Stimulated activated CD8-positive, alpha-beta memory T cell treated with anti-CD3 and anti-CD28 coated beads, Interleukin-12 subunit alpha, Interleukin-12 subunit beta, amount 100 ng/mL, for 24 hours (primary cell): ENCODE measurements at regions not wholly inside any gene's neighbourhood (a gene's known extent, or its start where the extent isn't known, plus 50 kb on each side); places are given as distances from the start of the nearest gene placed in this dataset.

Source experiments
- DNase-seq: peaks from one replicate; pipeline ENCODE4 v3.0.0-alpha.2; 2020; ENCODE audit errors: extremely low read depth

DNA sequence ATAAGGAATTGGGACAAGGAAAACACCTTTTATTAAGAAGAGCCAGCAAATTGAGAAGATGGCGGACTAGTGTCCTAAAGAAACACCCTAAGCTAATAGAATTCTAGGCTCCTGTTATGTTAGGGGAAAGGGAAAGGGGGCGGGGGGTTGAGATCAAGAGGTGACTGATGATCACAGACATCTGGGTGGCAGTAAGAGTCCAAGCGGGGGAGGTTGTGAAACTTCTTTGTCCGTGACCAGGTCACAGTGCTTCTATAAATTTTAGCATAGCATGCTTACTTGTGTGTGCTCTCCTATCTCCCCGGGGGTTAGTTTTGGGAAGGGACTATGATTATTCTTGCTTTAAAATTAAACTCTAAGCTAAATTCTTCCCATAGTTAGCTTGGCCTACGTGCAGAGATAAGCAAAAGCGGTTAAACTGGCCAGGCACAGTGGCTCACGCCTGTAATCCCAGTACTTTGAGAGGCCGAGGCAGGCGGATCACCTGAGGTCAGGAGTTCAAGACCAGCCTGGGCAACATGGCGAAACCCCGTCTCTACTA is 262.1 kb downstream of the SKIDA1 start:
- no peak for DNase-seq

GRCh38 chr10:21261842-21262294 is 263.6 kb downstream of the SKIDA1 start:
- DNase-seq = no peak

DNA sequence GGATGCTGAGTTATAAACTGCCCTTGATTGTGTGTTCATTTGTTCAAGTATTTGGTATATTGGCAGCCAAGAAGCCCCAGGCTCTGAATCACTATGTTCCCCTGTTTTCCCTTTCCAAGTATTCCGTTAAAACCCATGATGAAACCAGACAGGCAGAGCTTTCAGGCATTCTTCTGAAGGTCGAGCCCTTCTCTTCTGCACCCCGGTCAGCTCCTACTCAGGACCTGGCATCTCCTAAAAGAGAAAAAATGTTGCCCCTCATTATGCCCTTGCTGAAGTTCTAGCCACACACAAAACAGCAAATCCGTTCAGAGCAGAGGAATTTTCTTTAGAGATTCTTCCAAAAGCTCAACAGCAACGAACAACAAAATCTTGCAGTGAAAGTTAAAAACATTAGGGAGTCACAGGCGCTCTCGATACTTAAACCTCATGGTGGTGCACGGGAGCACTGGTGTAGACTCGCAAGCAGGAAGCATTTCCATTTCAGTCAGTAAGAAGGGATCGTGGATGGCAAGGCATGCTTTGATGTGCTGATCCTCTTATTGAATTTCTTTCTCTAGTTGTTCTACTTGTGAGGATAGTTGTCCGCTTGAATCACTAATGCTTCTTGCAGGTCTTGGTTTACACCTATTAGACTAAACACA is 264.9 kb downstream of the SKIDA1 start:
- DNase-seq = no peak

- no peak for DNase-seq
Measured at GRCh38 chr10:21260066-21260465, 265.4 kb downstream of the SKIDA1 start.

DNA sequence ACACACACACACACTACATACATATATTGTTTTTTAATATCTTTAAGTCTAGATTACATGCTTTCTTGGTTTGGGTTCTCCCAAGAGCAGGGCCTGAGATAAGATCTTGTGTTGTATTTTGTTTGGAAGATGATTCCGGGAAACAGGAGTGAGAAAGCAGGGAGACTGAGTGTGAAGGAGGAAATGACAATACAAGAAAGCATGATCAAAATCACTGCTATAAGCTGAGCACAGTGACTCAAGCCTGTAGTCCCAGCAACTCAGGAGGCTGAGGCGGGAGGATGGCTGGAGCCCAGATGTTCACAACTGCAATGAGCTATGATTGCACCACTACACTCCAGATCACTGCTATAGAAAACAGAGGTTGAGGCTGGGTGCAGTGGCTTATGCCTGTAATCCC is 267.6 kb downstream of the SKIDA1 start:
- no peak for DNase-seq

GRCh38 chr10:21257191-21257590 is 268.3 kb downstream of the SKIDA1 start:
- no peak for DNase-seq

DNA sequence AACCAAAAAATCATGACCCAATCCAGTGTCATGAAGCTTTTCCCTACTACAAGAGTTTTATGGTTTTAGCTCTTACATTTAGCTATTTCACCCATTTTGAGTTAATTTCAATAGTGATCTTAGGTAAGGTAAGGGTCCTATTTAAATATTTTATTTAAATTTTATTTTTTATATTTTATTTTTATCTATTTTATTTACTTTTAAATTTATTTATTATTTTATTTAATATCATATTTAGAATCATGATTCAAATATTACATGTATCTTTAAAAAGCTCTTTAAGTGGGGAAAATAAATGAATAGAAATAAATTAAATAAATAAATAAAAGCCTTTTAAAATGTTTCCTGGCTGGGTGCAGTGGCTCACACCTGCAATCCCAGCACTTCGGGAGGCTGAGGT is 276.0 kb downstream of the SKIDA1 start:
- DNase-seq = no peak

GRCh38 chr10:21247592-21247991 is 277.9 kb downstream of the SKIDA1 start:
- DNase-seq = no peak

- no peak for DNase-seq
Measured at GRCh38 chr10:21246178-21246577, 279.3 kb downstream of the SKIDA1 start.

- no peak for DNase-seq
Measured at GRCh38 chr10:21243748-21244257, 281.7 kb downstream of the SKIDA1 start.

GRCh38 chr10:21242915-21243314 is 282.6 kb downstream of the SKIDA1 start:
- DNase-seq = no peak

DNA sequence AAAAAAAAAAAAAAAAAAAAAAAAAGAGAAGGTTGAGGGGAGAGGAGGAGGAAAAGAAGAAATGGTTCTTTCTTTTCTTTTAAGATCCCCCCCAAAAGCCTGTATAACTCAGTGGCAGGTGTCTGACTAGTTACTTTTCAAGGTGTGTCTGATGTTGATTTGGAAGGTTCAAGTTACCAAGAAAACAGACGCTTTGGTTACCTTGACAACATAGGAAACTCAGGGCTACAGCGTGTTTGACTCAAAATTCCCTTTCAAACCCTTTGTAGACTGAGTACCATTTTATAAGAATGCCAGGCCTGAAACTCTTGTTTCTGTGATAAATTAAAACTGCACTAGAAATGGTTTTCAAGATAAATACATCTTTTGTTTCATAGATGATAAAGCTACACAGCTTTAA is 286.8 kb downstream of the SKIDA1 start:
- DNase-seq = no peak

- no peak for DNase-seq
Measured at GRCh38 chr10:21238044-21238443, 287.4 kb downstream of the SKIDA1 start.

- DNase-seq = no peak
Measured at GRCh38 chr10:21234761-21235160, 290.7 kb downstream of the SKIDA1 start.

DNA sequence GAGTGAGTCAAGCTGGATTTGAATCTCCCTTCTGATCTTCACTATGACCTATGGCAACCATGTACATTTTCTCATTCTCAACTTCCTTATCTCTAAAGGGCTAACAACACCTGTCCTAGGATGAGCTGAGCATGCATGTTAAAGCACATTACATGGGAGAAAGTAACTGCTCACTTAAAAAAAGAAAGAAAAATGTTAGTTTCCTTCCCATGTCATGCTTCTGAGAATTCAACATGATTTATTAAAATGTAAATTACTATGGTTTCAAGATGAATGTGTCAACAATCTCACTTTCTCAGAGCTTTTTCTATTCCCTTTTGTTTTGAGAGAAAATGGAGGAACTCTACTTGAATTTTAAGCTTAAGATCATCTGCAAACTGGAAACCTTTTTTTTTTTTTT is 295.3 kb downstream of the SKIDA1 start:
- DNase-seq = no peak

DNA sequence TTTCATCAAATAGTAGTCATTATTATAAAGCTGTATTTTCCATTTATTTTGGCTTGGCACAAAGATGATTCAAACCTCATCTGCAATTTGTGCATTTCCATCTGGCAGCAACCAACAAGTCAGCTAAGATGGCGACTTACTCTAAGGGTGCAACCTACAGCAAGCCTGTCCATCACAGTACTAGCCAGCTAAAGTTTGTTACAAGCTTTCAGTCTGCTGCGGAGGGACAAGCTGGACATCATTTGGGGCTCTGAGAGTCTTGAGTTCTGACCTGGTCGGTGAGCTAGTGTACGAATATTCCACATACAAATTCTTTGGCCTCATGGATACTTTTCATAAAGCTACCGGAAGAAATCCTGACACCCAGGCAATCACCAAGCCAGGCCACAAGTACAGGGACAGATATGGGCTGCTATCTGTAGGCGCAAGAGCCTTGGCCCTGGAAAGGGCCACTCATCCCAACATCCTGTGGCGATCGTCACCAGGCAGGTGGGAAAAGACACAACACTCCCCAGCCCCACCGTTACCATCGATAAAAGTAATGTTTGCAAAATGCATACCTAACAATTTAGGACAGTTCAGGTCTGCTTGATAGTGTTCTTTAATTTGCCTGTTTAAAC is 307.6 kb downstream of the SKIDA1 start:
- no peak for DNase-seq

GRCh38 chr10:21217107-21217506 is 308.4 kb downstream of the SKIDA1 start:
- no peak for DNase-seq

GRCh38 chr10:21214329-21214728 is 311.2 kb downstream of the SKIDA1 start:
- DNase-seq = no peak

DNA sequence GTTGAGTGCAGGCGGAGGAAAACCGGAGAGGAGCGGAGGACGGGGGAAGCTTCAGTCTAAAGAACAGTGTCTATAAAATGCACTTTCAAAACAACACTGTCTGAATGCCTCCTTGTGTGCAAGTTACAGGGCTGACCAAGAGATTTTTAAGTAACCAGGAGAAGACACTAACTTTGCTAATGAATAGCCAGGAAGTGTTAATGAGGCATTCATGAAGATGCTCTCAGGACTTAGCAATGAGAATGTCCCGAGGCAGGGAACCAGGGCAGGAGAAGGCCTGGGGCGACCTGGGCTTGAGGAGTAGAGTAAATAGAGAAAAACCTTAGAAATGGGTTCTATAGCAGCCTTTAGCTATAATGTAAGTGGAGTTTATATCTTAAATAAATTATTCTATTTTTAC is 312.1 kb downstream of the SKIDA1 start:
- DNase-seq = no peak

- DNase-seq = no peak
Measured at GRCh38 chr10:21212912-21213311, 312.6 kb downstream of the SKIDA1 start.

GRCh38 chr10:21212348-21212747 is 313.1 kb downstream of the SKIDA1 start:
- DNase-seq = no peak

GRCh38 chr10:21209495-21209894 is 312.4 kb upstream of the NEBL start:
- DNase-seq = no peak

GRCh38 chr10:21208666-21209316 is 311.7 kb upstream of the NEBL start:
- DNase-seq = no peak
